PC-9 (cell line): ENCODE measurements at regions not wholly inside any gene's neighbourhood (a gene's known extent, or its start where the extent isn't known, plus 50 kb on each side); places are given as distances from the start of the nearest gene placed in this dataset.

Source experiments
- BruUV-seq: library from RNA; stranded (reverse); fragments of 400-500 nt; replicated peaks from 2 replicates; lab custom pipeline; 2021; lab: Mats Ljungman, UMichigan
- CTCF ChIA-PET: fragments of 300-600 bp; sonication (Branson Sonifier 250); formaldehyde crosslinking; loops from one replicate; lab custom pipeline; 2022; ENCODE audit warnings: antibody characterized with exemption; lab: Charles Lee
- POLR2A ChIA-PET: fragments of 300-600 bp; sonication (Branson Sonifier 250); formaldehyde crosslinking; loops from one replicate; lab custom pipeline; 2022; ENCODE audit warnings: antibody characterized with exemption; ENCODE audit not compliant: unreplicated experiment; lab: Charles Lee
- DNase-seq, 2 experiments: peaks; one replicate each; pipeline versions ENCODE4 v3.0.0 to v3.0.0-alpha.2; 2015 to 2022; ENCODE audit warnings: mixed read lengths in 1 of 2
- H2AFZ ChIP-seq: fragments of 200-600 bp; sonication (generic); 2 replicates; pipeline ENCODE4 v1.8.1; 2017; ENCODE audit warnings: antibody characterized with exemption
- H3F3A ChIP-seq: fragments of 200-600 bp; sonication (generic); 2 replicates; pipeline ENCODE4 v1.8.1; 2017; ENCODE audit warnings: antibody characterized with exemption, mild to moderate bottlenecking, low read depth; ENCODE audit not compliant: insufficient read depth
- H3K27ac ChIP-seq: fragments of 200-600 bp; sonication (generic); 2 replicates; pipeline ENCODE4 v1.6.1; 2016; ENCODE audit warnings: mixed run types
- H3K27me3 ChIP-seq: fragments of 200-600 bp; sonication (generic); 2 replicates; pipeline ENCODE4 v1.6.1; 2016; ENCODE audit warnings: low read depth, mixed run types; ENCODE audit not compliant: insufficient read depth
- H3K36me3 ChIP-seq: fragments of 200-600 bp; sonication (generic); 2 replicates; pipeline ENCODE4 v1.6.1; 2016; ENCODE audit warnings: low read depth, mixed run types
- H3K4me1 ChIP-seq: fragments of 200-600 bp; sonication (generic); replicated peaks from 2 replicates; pipeline ENCODE4 v1.6.1; 2016; ENCODE audit warnings: mixed run types; ENCODE audit not compliant: insufficient read depth
- H3K4me2 ChIP-seq: fragments of 200-600 bp; sonication (generic); 2 replicates; pipeline ENCODE4 v1.6.1; 2017; ENCODE audit warnings: mixed run types
- H3K4me3 ChIP-seq: fragments of 200-600 bp; sonication (generic); 2 replicates; pipeline ENCODE4 v1.6.1; 2016; ENCODE audit warnings: mixed run types
- H3K79me2 ChIP-seq: fragments of 200-600 bp; sonication (generic); 2 replicates; pipeline ENCODE4 v1.6.1; 2017; ENCODE audit warnings: low read depth, mixed run types
- H3K9me2 ChIP-seq: fragments of 200-600 bp; sonication (generic); 2 replicates; pipeline ENCODE4 v1.8.1; 2017; ENCODE audit warnings: mild to moderate bottlenecking; ENCODE audit not compliant: insufficient read depth
- H3K9me3 ChIP-seq: fragments of 200-600 bp; sonication (generic); 2 replicates; pipeline ENCODE4 v1.8.1; 2016; ENCODE audit warnings: low read depth; ENCODE audit not compliant: insufficient read depth
- H4K20me1 ChIP-seq: fragments of 200-600 bp; sonication (generic); 2 replicates; pipeline ENCODE4 v1.8.1; 2017; ENCODE audit not compliant: insufficient read depth
- CTCF ChIP-seq: fragments of 200-600 bp; sonication (generic); conservative IDR thresholded peaks from 2 replicates; pipeline ENCODE4 v1.6.1; 2017; ENCODE audit warnings: mixed run types, antibody characterized with exemption, mild to moderate bottlenecking, moderate library complexity
- EZH2 ChIP-seq: fragments of 200-600 bp; sonication (generic); IDR thresholded peaks from 2 replicates; pipeline ENCODE4 v1.8.0; 2017; ENCODE audit warnings: antibody characterized with exemption, low read depth
- intact Hi-C: fragments of 100-400 bp; cut with micrococcal nuclease; formaldehyde crosslinking; loops from one replicate; pipeline ENCODE4 v1.10.0; 2022; ENCODE audit not compliant: unreplicated experiment

GRCh38 chr3:84444726-84445521, 513.9 kb upstream of the CADM2 start:
- Histone ChIP-seq H3K9me2 (no peaks in the 10 kb centered on the region; the same call in 1 of the 2 replicates), H3K4me3 (no peak overlapping the region), H2AFZ (no peak overlapping the region), H3K9me3 (no peaks in the 10 kb centered on the region), H4K20me1 (no peaks in the 10 kb centered on the region), H3K27me3 (no peaks in the 10 kb centered on the region), H3K27ac (no peak overlapping the region), H3K4me2 (no peak overlapping the region), H3K36me3 (no peaks in the 10 kb centered on the region), H3K4me1 (no peaks in the 10 kb centered on the region), H3K79me2 (no peaks in the 10 kb centered on the region), H3F3A (no peaks in the 10 kb centered on the region)
- BruUV-seq, result no TSS peak
- CTCF ChIA-PET, result no interaction called here
- POLR2A ChIA-PET, result no interaction called here
- DNase-seq, result no peak
- intact Hi-C loops, result no loop called here
- TF ChIP-seq CTCF (no peak), EZH2 (no peak)

GRCh38 chr3:84487296-84487695, 471.5 kb upstream of the CADM2 start:
- Histone ChIP-seq H3K9me3 (peaks cover 3% of the 10 kb centered on the region; the same call in 1 of the 2 replicates), H2AFZ (no peak overlapping the region), H3K79me2 (no peaks in the 10 kb centered on the region), H3K4me3 (no peak overlapping the region), H3K9me2 (no peaks in the 10 kb centered on the region), H3F3A (no peaks in the 10 kb centered on the region), H3K4me2 (no peak overlapping the region), H4K20me1 (no peaks in the 10 kb centered on the region), H3K4me1 (no peaks in the 10 kb centered on the region), H3K27ac (no peak overlapping the region), H3K27me3 (no peaks in the 10 kb centered on the region), H3K36me3 (no peaks in the 10 kb centered on the region)
- intact Hi-C loops, result no loop called here
- no peak for TF ChIP-seq EZH2
- TF ChIP-seq CTCF, result no peak
- BruUV-seq, result no TSS peak
- DNase-seq, result no peak
- POLR2A ChIA-PET, result no interaction called here
- CTCF ChIA-PET, result no interaction called here

GRCh38 chr3:84504761-84505160, 454.0 kb upstream of the CADM2 start:
- H3K27ac ChIP-seq, result no peak overlapping the region
- no peak for DNase-seq
- H3K4me3 ChIP-seq, result no peak overlapping the region
- H3K4me2 ChIP-seq, result no peak overlapping the region
- H3K4me1 ChIP-seq, result no peaks in the 10 kb centered on the region
- no peaks in the 10 kb centered on the region for H3F3A ChIP-seq
- intact Hi-C loops, result no loop called here
- no peaks in the 10 kb centered on the region for H3K36me3 ChIP-seq
- H3K27me3 ChIP-seq, result no peaks in the 10 kb centered on the region
- ChIA-PET CTCF (no interaction called here), POLR2A (no interaction called here)
- H3K9me2 ChIP-seq, result no peaks in the 10 kb centered on the region
- no peak for TF ChIP-seq EZH2
- no peak for TF ChIP-seq CTCF
- no peaks in the 10 kb centered on the region for H4K20me1 ChIP-seq
- no peaks in the 10 kb centered on the region for H3K79me2 ChIP-seq
- no TSS peak for BruUV-seq
- no peak overlapping the region for H2AFZ ChIP-seq
- H3K9me3 ChIP-seq, result no peaks in the 10 kb centered on the region
